GM23338 (cell line): ENCODE measurements at regions not wholly inside any gene's neighbourhood (a gene's known extent, or its start where the extent isn't known, plus 50 kb on each side); places are given as distances from the start of the nearest gene placed in this dataset.

Source experiments
- ATAC-seq: fragments of 200-7000 bp; cut with Tn5 transposase; 3 replicates; pipeline ENCODE4 v1.9.1; 2020
- DNase-seq: peaks from one replicate; pipeline ENCODE4 v3.0.0-alpha.2; 2015; ENCODE audit warnings: low spot score
- H2AFZ ChIP-seq: fragments of 200-600 bp; sonication (generic); 2 replicates; pipeline ENCODE4 v1.8.0; 2016; ENCODE audit warnings: antibody characterized with exemption, mild to moderate bottlenecking, moderate library complexity
- H3F3A ChIP-seq: fragments of 200-600 bp; sonication (generic); replicated peaks from 2 replicates; pipeline ENCODE4 v1.8.0; 2017; ENCODE audit warnings: antibody characterized with exemption, mixed run types, low read depth
- H3K27ac ChIP-seq: fragments of 200-600 bp; sonication (generic); 2 replicates; pipeline ENCODE4 v1.6.1; 2016; ENCODE audit warnings: low read depth
- H3K27me3 ChIP-seq: fragments of 200-600 bp; sonication (generic); 2 replicates; pipeline ENCODE4 v1.8.0; 2016; ENCODE audit warnings: mild to moderate bottlenecking, mixed run types, moderate library complexity; ENCODE audit not compliant: insufficient read depth
- H3K36me3 ChIP-seq: fragments of 200-600 bp; sonication (generic); 2 replicates; pipeline ENCODE4 v1.8.0; 2016; ENCODE audit warnings: mild to moderate bottlenecking; ENCODE audit not compliant: insufficient read depth
- H3K4me1 ChIP-seq: fragments of 200-600 bp; sonication (generic); 2 replicates; pipeline ENCODE4 v1.8.0; 2016; ENCODE audit warnings: mild to moderate bottlenecking, moderate library complexity; ENCODE audit not compliant: insufficient read depth
- H3K4me2 ChIP-seq: fragments of 200-600 bp; sonication (generic); 2 replicates; pipeline ENCODE4 v1.7.1; 2017; ENCODE audit warnings: mixed run types
- H3K4me3 ChIP-seq: fragments of 200-600 bp; sonication (generic); 2 replicates; pipeline ENCODE4 v1.6.1; 2016; ENCODE audit warnings: mixed run types
- H3K79me2 ChIP-seq: fragments of 200-600 bp; sonication (generic); replicated peaks from 2 replicates; pipeline ENCODE4 v1.8.0; 2017; ENCODE audit warnings: mild to moderate bottlenecking; ENCODE audit not compliant: insufficient read depth
- H3K9me2 ChIP-seq: fragments of 200-600 bp; sonication (generic); 2 replicates; pipeline ENCODE4 v1.8.0; 2017; ENCODE audit not compliant: insufficient read depth
- H4K20me1 ChIP-seq: fragments of 200-600 bp; sonication (generic); replicated peaks from 2 replicates; pipeline ENCODE4 v1.8.0; 2017; ENCODE audit warnings: mild to moderate bottlenecking; ENCODE audit not compliant: insufficient read depth
- H3K27ac Mint-ChIP-seq: 2 replicates; pipeline ENCODE4 v1.8.0; 2020; ENCODE audit warnings: inconsistent platforms, mild to moderate bottlenecking, moderate library complexity, mixed read lengths
- H3K27me3 Mint-ChIP-seq: 3 replicates; pipeline ENCODE4 v1.8.0; 2022; ENCODE audit warnings: low read depth, mild to moderate bottlenecking, moderate library complexity, mixed read lengths, inconsistent platforms; ENCODE audit not compliant: insufficient read depth, poor library complexity
- H3K36me3 Mint-ChIP-seq: 3 replicates; pipeline ENCODE4 v1.8.0; 2021; ENCODE audit warnings: low read depth, mild to moderate bottlenecking, inconsistent platforms, moderate library complexity, mixed read lengths
- H3K4me1 Mint-ChIP-seq: 3 replicates; pipeline ENCODE4 v1.8.0; 2020; ENCODE audit warnings: mild to moderate bottlenecking, inconsistent platforms, mixed read lengths
- H3K4me3 Mint-ChIP-seq: 3 replicates; pipeline ENCODE4 v1.8.0; 2021; ENCODE audit warnings: moderate library complexity, mild to moderate bottlenecking, inconsistent platforms, mixed read lengths
- H3K9me3 Mint-ChIP-seq: 3 replicates; pipeline ENCODE4 v1.8.0; 2020; ENCODE audit warnings: moderate library complexity, mild to moderate bottlenecking, inconsistent platforms, mixed read lengths
- CREB1 ChIP-seq: fragments of 250-450 bp; sonication (Bioruptor Pico); IDR thresholded peaks from 2 replicates; pipeline ENCODE4 v1.5.0; 2020; ENCODE audit warnings: low read depth, mild to moderate bottlenecking, moderate library complexity
- EZH2 ChIP-seq: fragments of 200-600 bp; sonication (generic); IDR thresholded peaks from one replicate; pipeline ENCODE4 v1.8.0; 2017; ENCODE audit warnings: antibody characterized with exemption, mild to moderate bottlenecking, low read depth; ENCODE audit not compliant: unreplicated experiment
- EZH2phosphoT487 ChIP-seq: fragments of 200-600 bp; sonication (generic); IDR thresholded peaks from one replicate; pipeline ENCODE4 v1.8.1; 2018; ENCODE audit warnings: antibody characterized with exemption; ENCODE audit not compliant: unreplicated experiment
- JUNB ChIP-seq: IDR thresholded peaks from one replicate; pipeline ENCODE4 v1.6.1; 2016; ENCODE audit warnings: antibody characterized with exemption; ENCODE audit not compliant: unreplicated experiment
- NANOG ChIP-seq: IDR thresholded peaks from 2 replicates; pipeline ENCODE4 v1.6.1; 2016; ENCODE audit warnings: antibody characterized with exemption, borderline replicate concordance
- POLR2AphosphoS5 ChIP-seq: IDR thresholded peaks from 2 replicates; pipeline ENCODE4 v1.6.1; 2016; ENCODE audit warnings: antibody characterized with exemption, low read depth
- STAT1 ChIP-seq: IDR thresholded peaks from one replicate; pipeline ENCODE4 v1.6.1; 2016; ENCODE audit warnings: antibody characterized with exemption; ENCODE audit not compliant: unreplicated experiment
- ZNF114 ChIP-seq: fragments of 250-450 bp; sonication (Bioruptor Pico); IDR thresholded peaks from 2 replicates; pipeline ENCODE4 v1.5.0; 2020; ENCODE audit warnings: mild to moderate bottlenecking, moderate library complexity
- ZNF331 ChIP-seq: fragments of 250-450 bp; sonication (Bioruptor Pico); IDR thresholded peaks from 2 replicates; pipeline ENCODE4 v1.5.0; 2020; ENCODE audit warnings: low read depth, mild to moderate bottlenecking, moderate library complexity
- TF ChIP-seq, protein P1 (sequence below), 2 experiments: fragments of 200-600 bp in 1 of 2; sonication (generic) in 1 of 2; conservative IDR thresholded peaks; 2 replicates each; pipeline versions ENCODE4 v1.5.1 to v1.6.1; 2016 to 2017; ENCODE audit warnings: antibody characterized with exemption in 2 of 2, low read depth in 2 of 2, mild to moderate bottlenecking in 2 of 2, moderate library complexity in 1 of 2
- TF ChIP-seq, protein P2 (sequence below): IDR thresholded peaks from one replicate; pipeline ENCODE4 v1.6.1; 2018; ENCODE audit warnings: antibody characterized with exemption; ENCODE audit not compliant: unreplicated experiment
- TF ChIP-seq, protein P3 (sequence below): IDR thresholded peaks from 2 replicates; pipeline ENCODE4 v1.6.1; 2016; ENCODE audit warnings: antibody characterized with exemption
- TF ChIP-seq, protein P4 (sequence below): fragments of 250-450 bp; sonication (Bioruptor Pico); IDR thresholded peaks from 2 replicates; pipeline ENCODE4 v1.5.0; 2020; ENCODE audit warnings: mild to moderate bottlenecking, moderate library complexity

DNA sequence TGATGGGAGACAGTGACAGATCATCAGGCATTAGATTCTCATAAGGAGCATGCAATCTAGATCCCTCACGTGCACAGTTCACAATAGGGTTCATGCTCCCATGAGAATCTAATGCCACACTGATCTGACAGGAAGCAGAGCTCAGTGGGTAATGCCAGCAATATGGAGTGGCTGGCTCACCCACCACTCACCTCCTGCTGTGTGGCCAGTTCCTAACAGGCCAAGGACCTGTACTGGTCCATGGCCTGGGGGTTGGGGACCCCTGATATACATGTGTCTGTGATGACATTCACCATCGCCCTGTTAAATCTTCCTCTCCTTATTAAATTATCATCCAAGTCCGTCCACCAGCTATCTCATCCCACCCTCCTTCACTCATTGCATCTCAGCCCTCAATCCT lies 118.4 kb downstream of the TEX36 start:
- Mint-ChIP-seq H3K27ac (no peak overlapping the region), H3K36me3 (peaks cover 2% of the 10 kb centered on the region; the same call in 1 of the 3 replicates), H3K4me3 (no peak overlapping the region), H3K4me1 (0 out of 3 replicates have a peak, but pooled peaks cover 2% of the 10 kb centered on the region), H3K27me3 (no peaks in the 10 kb centered on the region), H3K9me3 (peaks cover 11% of the 10 kb centered on the region)
- Histone ChIP-seq H3K4me3 (no peak overlapping the region), H3F3A (no peaks in the 10 kb centered on the region), H3K27me3 (no peaks in the 10 kb centered on the region), H3K4me1 (no peaks in the 10 kb centered on the region), H3K27ac (no peak overlapping the region), H3K36me3 (no peaks in the 10 kb centered on the region), H3K4me2 (no peak overlapping the region), H4K20me1 (no peaks in the 10 kb centered on the region), H3K79me2 (no peaks in the 10 kb centered on the region), H3K9me2 (no peaks in the 10 kb centered on the region), H2AFZ (no peak overlapping the region)
- ATAC-seq (no peak), DNase-seq (no peak)
- TF ChIP-seq STAT1 (no peak), ZNF114 (CRISPR knock-in tag) (no peak), EZH2 (no peak), JUNB (no peak), NANOG (no peak), POLR2AphosphoS5 (no peak), EZH2phosphoT487 (no peak), ZNF331 (no peak), CREB1 (CRISPR knock-in tag) (no peak)
- TF ChIP-seq, protein P1, sequence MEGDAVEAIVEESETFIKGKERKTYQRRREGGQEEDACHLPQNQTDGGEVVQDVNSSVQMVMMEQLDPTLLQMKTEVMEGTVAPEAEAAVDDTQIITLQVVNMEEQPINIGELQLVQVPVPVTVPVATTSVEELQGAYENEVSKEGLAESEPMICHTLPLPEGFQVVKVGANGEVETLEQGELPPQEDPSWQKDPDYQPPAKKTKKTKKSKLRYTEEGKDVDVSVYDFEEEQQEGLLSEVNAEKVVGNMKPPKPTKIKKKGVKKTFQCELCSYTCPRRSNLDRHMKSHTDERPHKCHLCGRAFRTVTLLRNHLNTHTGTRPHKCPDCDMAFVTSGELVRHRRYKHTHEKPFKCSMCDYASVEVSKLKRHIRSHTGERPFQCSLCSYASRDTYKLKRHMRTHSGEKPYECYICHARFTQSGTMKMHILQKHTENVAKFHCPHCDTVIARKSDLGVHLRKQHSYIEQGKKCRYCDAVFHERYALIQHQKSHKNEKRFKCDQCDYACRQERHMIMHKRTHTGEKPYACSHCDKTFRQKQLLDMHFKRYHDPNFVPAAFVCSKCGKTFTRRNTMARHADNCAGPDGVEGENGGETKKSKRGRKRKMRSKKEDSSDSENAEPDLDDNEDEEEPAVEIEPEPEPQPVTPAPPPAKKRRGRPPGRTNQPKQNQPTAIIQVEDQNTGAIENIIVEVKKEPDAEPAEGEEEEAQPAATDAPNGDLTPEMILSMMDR (conservative IDR thresholded peaks at IDR 0.05; ENCODE audit: low read depth in 2 of 2) = no peak
- TF ChIP-seq, protein P2, sequence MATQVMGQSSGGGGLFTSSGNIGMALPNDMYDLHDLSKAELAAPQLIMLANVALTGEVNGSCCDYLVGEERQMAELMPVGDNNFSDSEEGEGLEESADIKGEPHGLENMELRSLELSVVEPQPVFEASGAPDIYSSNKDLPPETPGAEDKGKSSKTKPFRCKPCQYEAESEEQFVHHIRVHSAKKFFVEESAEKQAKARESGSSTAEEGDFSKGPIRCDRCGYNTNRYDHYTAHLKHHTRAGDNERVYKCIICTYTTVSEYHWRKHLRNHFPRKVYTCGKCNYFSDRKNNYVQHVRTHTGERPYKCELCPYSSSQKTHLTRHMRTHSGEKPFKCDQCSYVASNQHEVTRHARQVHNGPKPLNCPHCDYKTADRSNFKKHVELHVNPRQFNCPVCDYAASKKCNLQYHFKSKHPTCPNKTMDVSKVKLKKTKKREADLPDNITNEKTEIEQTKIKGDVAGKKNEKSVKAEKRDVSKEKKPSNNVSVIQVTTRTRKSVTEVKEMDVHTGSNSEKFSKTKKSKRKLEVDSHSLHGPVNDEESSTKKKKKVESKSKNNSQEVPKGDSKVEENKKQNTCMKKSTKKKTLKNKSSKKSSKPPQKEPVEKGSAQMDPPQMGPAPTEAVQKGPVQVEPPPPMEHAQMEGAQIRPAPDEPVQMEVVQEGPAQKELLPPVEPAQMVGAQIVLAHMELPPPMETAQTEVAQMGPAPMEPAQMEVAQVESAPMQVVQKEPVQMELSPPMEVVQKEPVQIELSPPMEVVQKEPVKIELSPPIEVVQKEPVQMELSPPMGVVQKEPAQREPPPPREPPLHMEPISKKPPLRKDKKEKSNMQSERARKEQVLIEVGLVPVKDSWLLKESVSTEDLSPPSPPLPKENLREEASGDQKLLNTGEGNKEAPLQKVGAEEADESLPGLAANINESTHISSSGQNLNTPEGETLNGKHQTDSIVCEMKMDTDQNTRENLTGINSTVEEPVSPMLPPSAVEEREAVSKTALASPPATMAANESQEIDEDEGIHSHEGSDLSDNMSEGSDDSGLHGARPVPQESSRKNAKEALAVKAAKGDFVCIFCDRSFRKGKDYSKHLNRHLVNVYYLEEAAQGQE = no peak
- TF ChIP-seq, protein P3, sequence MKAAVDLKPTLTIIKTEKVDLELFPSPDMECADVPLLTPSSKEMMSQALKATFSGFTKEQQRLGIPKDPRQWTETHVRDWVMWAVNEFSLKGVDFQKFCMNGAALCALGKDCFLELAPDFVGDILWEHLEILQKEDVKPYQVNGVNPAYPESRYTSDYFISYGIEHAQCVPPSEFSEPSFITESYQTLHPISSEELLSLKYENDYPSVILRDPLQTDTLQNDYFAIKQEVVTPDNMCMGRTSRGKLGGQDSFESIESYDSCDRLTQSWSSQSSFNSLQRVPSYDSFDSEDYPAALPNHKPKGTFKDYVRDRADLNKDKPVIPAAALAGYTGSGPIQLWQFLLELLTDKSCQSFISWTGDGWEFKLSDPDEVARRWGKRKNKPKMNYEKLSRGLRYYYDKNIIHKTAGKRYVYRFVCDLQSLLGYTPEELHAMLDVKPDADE = no peak
- TF ChIP-seq, protein P4, sequence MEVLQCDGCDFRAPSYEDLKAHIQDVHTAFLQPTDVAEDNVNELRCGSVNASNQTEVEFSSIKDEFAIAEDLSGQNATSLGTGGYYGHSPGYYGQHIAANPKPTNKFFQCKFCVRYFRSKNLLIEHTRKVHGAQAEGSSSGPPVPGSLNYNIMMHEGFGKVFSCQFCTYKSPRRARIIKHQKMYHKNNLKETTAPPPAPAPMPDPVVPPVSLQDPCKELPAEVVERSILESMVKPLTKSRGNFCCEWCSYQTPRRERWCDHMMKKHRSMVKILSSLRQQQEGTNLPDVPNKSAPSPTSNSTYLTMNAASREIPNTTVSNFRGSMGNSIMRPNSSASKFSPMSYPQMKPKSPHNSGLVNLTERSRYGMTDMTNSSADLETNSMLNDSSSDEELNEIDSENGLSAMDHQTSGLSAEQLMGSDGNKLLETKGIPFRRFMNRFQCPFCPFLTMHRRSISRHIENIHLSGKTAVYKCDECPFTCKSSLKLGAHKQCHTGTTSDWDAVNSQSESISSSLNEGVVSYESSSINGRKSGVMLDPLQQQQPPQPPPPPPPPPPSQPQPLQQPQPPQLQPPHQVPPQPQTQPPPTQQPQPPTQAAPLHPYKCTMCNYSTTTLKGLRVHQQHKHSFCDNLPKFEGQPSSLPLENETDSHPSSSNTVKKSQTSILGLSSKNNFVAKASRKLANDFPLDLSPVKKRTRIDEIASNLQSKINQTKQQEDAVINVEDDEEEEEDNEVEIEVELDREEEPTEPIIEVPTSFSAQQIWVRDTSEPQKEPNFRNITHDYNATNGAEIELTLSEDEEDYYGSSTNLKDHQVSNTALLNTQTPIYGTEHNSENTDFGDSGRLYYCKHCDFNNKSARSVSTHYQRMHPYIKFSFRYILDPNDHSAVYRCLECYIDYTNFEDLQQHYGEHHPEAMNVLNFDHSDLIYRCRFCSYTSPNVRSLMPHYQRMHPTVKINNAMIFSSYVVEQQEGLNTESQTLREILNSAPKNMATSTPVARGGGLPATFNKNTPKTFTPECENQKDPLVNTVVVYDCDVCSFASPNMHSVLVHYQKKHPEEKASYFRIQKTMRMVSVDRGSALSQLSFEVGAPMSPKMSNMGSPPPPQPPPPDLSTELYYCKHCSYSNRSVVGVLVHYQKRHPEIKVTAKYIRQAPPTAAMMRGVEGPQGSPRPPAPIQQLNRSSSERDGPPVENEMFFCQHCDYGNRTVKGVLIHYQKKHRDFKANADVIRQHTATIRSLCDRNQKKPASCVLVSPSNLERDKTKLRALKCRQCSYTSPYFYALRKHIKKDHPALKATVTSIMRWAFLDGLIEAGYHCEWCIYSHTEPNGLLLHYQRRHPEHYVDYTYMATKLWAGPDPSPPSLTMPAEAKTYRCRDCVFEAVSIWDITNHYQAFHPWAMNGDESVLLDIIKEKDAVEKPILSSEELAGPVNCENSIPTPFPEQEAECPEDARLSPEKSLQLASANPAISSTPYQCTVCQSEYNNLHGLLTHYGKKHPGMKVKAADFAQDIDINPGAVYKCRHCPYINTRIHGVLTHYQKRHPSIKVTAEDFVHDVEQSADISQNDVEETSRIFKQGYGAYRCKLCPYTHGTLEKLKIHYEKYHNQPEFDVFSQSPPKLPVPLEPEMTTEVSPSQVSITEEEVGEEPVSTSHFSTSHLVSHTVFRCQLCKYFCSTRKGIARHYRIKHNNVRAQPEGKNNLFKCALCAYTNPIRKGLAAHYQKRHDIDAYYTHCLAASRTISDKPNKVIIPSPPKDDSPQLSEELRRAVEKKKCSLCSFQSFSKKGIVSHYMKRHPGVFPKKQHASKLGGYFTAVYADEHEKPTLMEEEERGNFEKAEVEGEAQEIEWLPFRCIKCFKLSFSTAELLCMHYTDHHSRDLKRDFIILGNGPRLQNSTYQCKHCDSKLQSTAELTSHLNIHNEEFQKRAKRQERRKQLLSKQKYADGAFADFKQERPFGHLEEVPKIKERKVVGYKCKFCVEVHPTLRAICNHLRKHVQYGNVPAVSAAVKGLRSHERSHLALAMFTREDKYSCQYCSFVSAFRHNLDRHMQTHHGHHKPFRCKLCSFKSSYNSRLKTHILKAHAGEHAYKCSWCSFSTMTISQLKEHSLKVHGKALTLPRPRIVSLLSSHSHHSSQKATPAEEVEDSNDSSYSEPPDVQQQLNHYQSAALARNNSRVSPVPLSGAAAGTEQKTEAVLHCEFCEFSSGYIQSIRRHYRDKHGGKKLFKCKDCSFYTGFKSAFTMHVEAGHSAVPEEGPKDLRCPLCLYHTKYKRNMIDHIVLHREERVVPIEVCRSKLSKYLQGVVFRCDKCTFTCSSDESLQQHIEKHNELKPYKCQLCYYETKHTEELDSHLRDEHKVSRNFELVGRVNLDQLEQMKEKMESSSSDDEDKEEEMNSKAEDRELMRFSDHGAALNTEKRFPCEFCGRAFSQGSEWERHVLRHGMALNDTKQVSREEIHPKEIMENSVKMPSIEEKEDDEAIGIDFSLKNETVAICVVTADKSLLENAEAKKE (CRISPR knock-in tag) = no peak
